ENCODE measurements at regions not wholly inside any gene's neighbourhood (a gene's known extent, or its start where the extent isn't known, plus 50 kb on each side); places are given as distances from the start of the nearest gene placed in this dataset.

- TF ChIP-seq, protein P1, sequence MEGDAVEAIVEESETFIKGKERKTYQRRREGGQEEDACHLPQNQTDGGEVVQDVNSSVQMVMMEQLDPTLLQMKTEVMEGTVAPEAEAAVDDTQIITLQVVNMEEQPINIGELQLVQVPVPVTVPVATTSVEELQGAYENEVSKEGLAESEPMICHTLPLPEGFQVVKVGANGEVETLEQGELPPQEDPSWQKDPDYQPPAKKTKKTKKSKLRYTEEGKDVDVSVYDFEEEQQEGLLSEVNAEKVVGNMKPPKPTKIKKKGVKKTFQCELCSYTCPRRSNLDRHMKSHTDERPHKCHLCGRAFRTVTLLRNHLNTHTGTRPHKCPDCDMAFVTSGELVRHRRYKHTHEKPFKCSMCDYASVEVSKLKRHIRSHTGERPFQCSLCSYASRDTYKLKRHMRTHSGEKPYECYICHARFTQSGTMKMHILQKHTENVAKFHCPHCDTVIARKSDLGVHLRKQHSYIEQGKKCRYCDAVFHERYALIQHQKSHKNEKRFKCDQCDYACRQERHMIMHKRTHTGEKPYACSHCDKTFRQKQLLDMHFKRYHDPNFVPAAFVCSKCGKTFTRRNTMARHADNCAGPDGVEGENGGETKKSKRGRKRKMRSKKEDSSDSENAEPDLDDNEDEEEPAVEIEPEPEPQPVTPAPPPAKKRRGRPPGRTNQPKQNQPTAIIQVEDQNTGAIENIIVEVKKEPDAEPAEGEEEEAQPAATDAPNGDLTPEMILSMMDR (IDR thresholded peaks at IDR 0.05; ENCODE audit: insufficient read depth, low read length, poor library complexity, severe bottlenecking), result no peak
- TF ChIP-seq EZH2phosphoT487 (conservative IDR thresholded peaks at IDR 0.05; ENCODE audit: low read length), result no peak
Observed at GRCh38 chr13:50598338-50598737, 245.2 kb downstream of the DLEU7 start.

Data from SU-DHL-6 (cell line).